IPS-18a (cell line): ENCODE measurements at regions not wholly inside any gene's neighbourhood (a gene's known extent, or its start where the extent isn't known, plus 50 kb on each side); places are given as distances from the start of the nearest gene placed in this dataset.
"Not testable (repeated sequence)": the region's sequence is repeated elsewhere in the genome, so short reads cannot be mapped to it uniquely, and the experiment has no call there.

Experiments used
- H3K27ac ChIP-seq: one replicate; pipeline ENCODE4 v1.5.1; 2013; ENCODE audit warnings: low read length
- H3K27me3 ChIP-seq: one replicate; pipeline ENCODE4 v1.6.1; 2013; ENCODE audit warnings: mild to moderate bottlenecking, low read length; ENCODE audit not compliant: control insufficient read depth, insufficient read depth
- H3K36me3 ChIP-seq: one replicate; pipeline ENCODE4 v1.6.1; 2013; ENCODE audit warnings: low read depth, low read length; ENCODE audit not compliant: control insufficient read depth
- H3K4me1 ChIP-seq: one replicate; pipeline ENCODE4 v1.6.1; 2013; ENCODE audit warnings: low read depth, low read length; ENCODE audit not compliant: control insufficient read depth
- H3K4me3 ChIP-seq: one replicate; pipeline ENCODE4 v1.5.1; 2013; ENCODE audit warnings: low read length
- H3K9ac ChIP-seq: one replicate; pipeline ENCODE4 v1.6.1; 2013; ENCODE audit warnings: mild to moderate bottlenecking, low read length, moderate library complexity
- H3K9me3 ChIP-seq: one replicate; pipeline ENCODE4 v1.6.1; 2013; ENCODE audit warnings: low read depth, low read length; ENCODE audit not compliant: control insufficient read depth

- no peaks in the 10 kb centered on the region for H3K27me3 ChIP-seq
- no peaks in the 10 kb centered on the region for H3K36me3 ChIP-seq
- H3K27ac ChIP-seq = no peak overlapping the region
- no peak overlapping the region for H3K9ac ChIP-seq
- no peaks in the 10 kb centered on the region for H3K4me1 ChIP-seq
- no peak overlapping the region for H3K4me3 ChIP-seq
- no peaks in the 10 kb centered on the region for H3K9me3 ChIP-seq
Observed at GRCh38 chr16:80273635-80274538, 266.9 kb upstream of the DYNLRB2 start.

GRCh38 chr16:80265624-80266306, 275.0 kb upstream of the DYNLRB2 start:
- H3K9me3 ChIP-seq = no peaks in the 10 kb centered on the region
- no peak overlapping the region for H3K4me3 ChIP-seq
- H3K36me3 ChIP-seq = no peaks in the 10 kb centered on the region
- no peak overlapping the region for H3K27ac ChIP-seq
- H3K4me1 ChIP-seq = no peaks in the 10 kb centered on the region
- no peaks in the 10 kb centered on the region for H3K27me3 ChIP-seq
- no peak overlapping the region for H3K9ac ChIP-seq

GRCh38 chr16:80263848-80264694, 276.7 kb upstream of the DYNLRB2 start:
- H3K36me3 ChIP-seq = no peaks in the 10 kb centered on the region
- H3K9ac ChIP-seq = no peak overlapping the region
- H3K27ac ChIP-seq = no peak overlapping the region
- no peaks in the 10 kb centered on the region for H3K4me1 ChIP-seq
- no peaks in the 10 kb centered on the region for H3K9me3 ChIP-seq
- H3K4me3 ChIP-seq = no peak overlapping the region
- no peaks in the 10 kb centered on the region for H3K27me3 ChIP-seq

- H3K27ac ChIP-seq = no peak overlapping the region
- H3K4me1 ChIP-seq = no peaks in the 10 kb centered on the region
Observed at GRCh38 chr16:80263181-80263823, 277.5 kb upstream of the DYNLRB2 start.

GRCh38 chr16:80260906-80261311, 279.9 kb upstream of the DYNLRB2 start:
- H3K4me3 ChIP-seq = no peak overlapping the region
- H3K27ac ChIP-seq = no peak overlapping the region
- no peaks in the 10 kb centered on the region for H3K27me3 ChIP-seq
- no peaks in the 10 kb centered on the region for H3K4me1 ChIP-seq
- no peaks in the 10 kb centered on the region for H3K36me3 ChIP-seq
- H3K9me3 ChIP-seq = no peaks in the 10 kb centered on the region
- no peak overlapping the region for H3K9ac ChIP-seq

More at GRCh38 chr16:80263181-80263823, 277.5 kb upstream of the DYNLRB2 start:
- H3K4me3 ChIP-seq = no peak overlapping the region
- H3K9ac ChIP-seq = no peak overlapping the region
- H3K27me3 ChIP-seq = no peaks in the 10 kb centered on the region
- H3K36me3 ChIP-seq = no peaks in the 10 kb centered on the region
- no peaks in the 10 kb centered on the region for H3K9me3 ChIP-seq

- Histone ChIP-seq H3K4me3 (no peak overlapping the region), H3K27me3 (no peaks in the 10 kb centered on the region), H3K4me1 (no peaks in the 10 kb centered on the region), H3K36me3 (no peaks in the 10 kb centered on the region), H3K9me3 (no peaks in the 10 kb centered on the region), H3K27ac (no peak overlapping the region), H3K9ac (no peak overlapping the region)
Observed at GRCh38 chr16:80259290-80259805, 281.4 kb upstream of the DYNLRB2 start.

- no peak overlapping the region for H3K4me3 ChIP-seq
Observed at GRCh38 chr16:80258407-80258806, 282.4 kb upstream of the DYNLRB2 start.

GRCh38 chr16:80254970-80255369, 285.8 kb upstream of the DYNLRB2 start:
- no peaks in the 10 kb centered on the region for H3K27me3 ChIP-seq
- no peak overlapping the region for H3K9ac ChIP-seq
- no peaks in the 10 kb centered on the region for H3K36me3 ChIP-seq
- H3K27ac ChIP-seq = no peak overlapping the region
- no peaks in the 10 kb centered on the region for H3K4me1 ChIP-seq
- no peak overlapping the region for H3K4me3 ChIP-seq
- no peaks in the 10 kb centered on the region for H3K9me3 ChIP-seq

More at GRCh38 chr16:80258407-80258806, 282.4 kb upstream of the DYNLRB2 start:
- Histone ChIP-seq H3K9ac (no peak overlapping the region), H3K36me3 (no peaks in the 10 kb centered on the region), H3K27me3 (no peaks in the 10 kb centered on the region), H3K4me1 (no peaks in the 10 kb centered on the region), H3K27ac (no peak overlapping the region), H3K9me3 (no peaks in the 10 kb centered on the region)

GRCh38 chr16:80253741-80254140, 287.1 kb upstream of the DYNLRB2 start:
- H3K27me3 ChIP-seq = no peaks in the 10 kb centered on the region
- H3K36me3 ChIP-seq = no peaks in the 10 kb centered on the region
- no peak overlapping the region for H3K4me3 ChIP-seq
- no peak overlapping the region for H3K27ac ChIP-seq
- H3K9ac ChIP-seq = no peak overlapping the region
- no peaks in the 10 kb centered on the region for H3K9me3 ChIP-seq
- no peaks in the 10 kb centered on the region for H3K4me1 ChIP-seq

GRCh38 chr16:80250381-80250780, 290.4 kb upstream of the DYNLRB2 start:
- H3K36me3 ChIP-seq = no peaks in the 10 kb centered on the region
- H3K4me3 ChIP-seq = no peak overlapping the region
- no peak overlapping the region for H3K27ac ChIP-seq
- no peaks in the 10 kb centered on the region for H3K4me1 ChIP-seq
- no peaks in the 10 kb centered on the region for H3K27me3 ChIP-seq
- H3K9me3 ChIP-seq = no peaks in the 10 kb centered on the region
- no peak overlapping the region for H3K9ac ChIP-seq

- H3K27me3 ChIP-seq, H3K9me3 ChIP-seq, H3K36me3 ChIP-seq, H3K4me3 ChIP-seq, H3K9ac ChIP-seq, H3K27ac ChIP-seq, H3K4me1 ChIP-seq: not testable (repeated sequence)
Observed at GRCh38 chr16:80243303-80243702, 297.5 kb upstream of the DYNLRB2 start.
